ENCODE measurements at regions not wholly inside any gene's neighbourhood (a gene's known extent, or its start where the extent isn't known, plus 50 kb on each side); places are given as distances from the start of the nearest gene placed in this dataset.
"Not testable (repeated sequence)": the region's sequence is repeated elsewhere in the genome, so short reads cannot be mapped to it uniquely, and the experiment has no call there.

GRCh38 chr4:131883181-131883580 is 1265.9 kb upstream of the PCDH10 start:
- not testable (repeated sequence) for DNase-seq (ENCODE audit: low read depth)

GRCh38 chr4:131925662-131926061 is 1223.4 kb upstream of the PCDH10 start:
- not testable (repeated sequence) for DNase-seq (ENCODE audit: low read depth)

GRCh38 chr4:131967646-131968045 is 1181.4 kb upstream of the PCDH10 start:
- peak; percentile 39 for DNase-seq (ENCODE audit: low read depth)

GRCh38 chr4:131974730-131975129 is 1174.4 kb upstream of the PCDH10 start:
- peak; percentile 27 for DNase-seq (ENCODE audit: low read depth)

- peak; percentile 50 for DNase-seq (ENCODE audit: low read depth)
Observed at GRCh38 chr4:131975276-131976132, 1173.6 kb upstream of the PCDH10 start.

GRCh38 chr4:131976133-131977002 is 1172.7 kb upstream of the PCDH10 start:
- DNase-seq (ENCODE audit: low read depth) = not testable (repeated sequence)

GRCh38 chr4:131978120-131978519 is 1171.0 kb upstream of the PCDH10 start:
- no peak for DNase-seq (ENCODE audit: low read depth)

- DNase-seq (ENCODE audit: low read depth) = no peak
Observed at GRCh38 chr4:131989576-131989975, 1159.5 kb upstream of the PCDH10 start.

- peak; percentile 92 for DNase-seq (ENCODE audit: low read depth)
Observed at GRCh38 chr4:132001542-132001941, 1147.6 kb upstream of the PCDH10 start.

GRCh38 chr4:132003593-132003992 is 1145.5 kb upstream of the PCDH10 start:
- DNase-seq (ENCODE audit: low read depth) = no peak

GRCh38 chr4:132015321-132015720 is 1133.8 kb upstream of the PCDH10 start:
- DNase-seq (ENCODE audit: low read depth) = no peak

- DNase-seq (ENCODE audit: low read depth) = peak; percentile 17
Observed at GRCh38 chr4:132016703-132017350, 1132.3 kb upstream of the PCDH10 start.

- no peak for DNase-seq (ENCODE audit: low read depth)
Observed at GRCh38 chr4:132026166-132026565, 1122.9 kb upstream of the PCDH10 start.

- no peak for DNase-seq (ENCODE audit: low read depth)
Observed at GRCh38 chr4:132026816-132027215, 1122.3 kb upstream of the PCDH10 start.

- DNase-seq (ENCODE audit: low read depth) = no peak
Observed at GRCh38 chr4:132056496-132056895, 1092.6 kb upstream of the PCDH10 start.

GRCh38 chr4:132059227-132059626 is 1089.9 kb upstream of the PCDH10 start:
- DNase-seq (ENCODE audit: low read depth) = no peak

GRCh38 chr4:132062611-132063239 is 1086.4 kb upstream of the PCDH10 start:
- DNase-seq (ENCODE audit: low read depth) = no peak

GRCh38 chr4:132063829-132064228 is 1085.3 kb upstream of the PCDH10 start:
- peak; percentile 52 for DNase-seq (ENCODE audit: low read depth)

GRCh38 chr4:132065940-132066495 is 1083.1 kb upstream of the PCDH10 start:
- peak; percentile 39 for DNase-seq (ENCODE audit: low read depth)

- DNase-seq (ENCODE audit: low read depth) = peak; percentile 7
Observed at GRCh38 chr4:132071815-132072214, 1077.3 kb upstream of the PCDH10 start.

GRCh38 chr4:132076829-132077228 is 1072.3 kb upstream of the PCDH10 start:
- DNase-seq (ENCODE audit: low read depth) = no peak

- DNase-seq (ENCODE audit: low read depth) = no peak
Observed at GRCh38 chr4:132085105-132085504, 1064.0 kb upstream of the PCDH10 start.

Data from amniotic epithelial cell (primary cell).